ENCODE measurements at regions not wholly inside any gene's neighbourhood (a gene's known extent, or its start where the extent isn't known, plus 50 kb on each side); places are given as distances from the start of the nearest gene placed in this dataset.
"Not testable (repeated sequence)": the region's sequence is repeated elsewhere in the genome, so short reads cannot be mapped to it uniquely, and the experiment has no call there.

DNA sequence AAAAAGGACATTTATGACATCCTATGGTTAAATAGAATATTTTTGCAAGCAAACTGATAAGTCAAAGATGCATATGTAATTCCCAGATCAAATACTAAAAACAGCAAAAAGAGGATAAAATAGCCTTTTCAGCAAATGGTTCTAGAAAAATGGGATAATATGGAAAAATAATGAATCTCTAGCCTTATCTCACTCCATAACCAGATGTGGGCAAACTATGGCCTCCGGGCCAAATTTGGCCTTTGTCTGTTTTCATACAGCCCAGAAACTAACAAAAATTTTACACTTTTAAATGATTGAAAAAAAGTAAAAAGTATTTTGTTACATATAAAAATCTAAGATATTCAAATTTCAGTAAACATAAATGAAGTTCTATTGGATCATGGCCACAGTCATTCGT lies 215.4 kb upstream of the PRSS1 start:
- DNase-seq (ENCODE audit: low read depth) = no peak

DNA sequence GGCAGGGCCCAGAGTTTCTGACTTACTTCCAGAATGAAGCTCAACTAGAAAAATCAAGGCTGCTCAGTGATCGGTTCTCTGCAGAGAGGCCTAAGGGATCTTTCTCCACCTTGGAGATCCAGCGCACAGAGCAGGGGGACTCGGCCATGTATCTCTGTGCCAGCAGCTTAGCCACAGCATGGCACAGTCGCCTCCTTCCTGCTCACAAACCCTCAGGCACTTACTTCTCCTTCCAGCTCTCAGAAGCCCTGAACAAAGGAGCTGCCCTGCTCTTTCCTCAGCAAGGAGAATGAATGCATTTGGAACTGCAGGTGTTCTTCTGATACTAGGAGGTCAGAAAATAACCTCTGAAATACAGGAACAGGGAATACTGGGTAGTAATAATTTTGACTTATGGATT lies 219.7 kb upstream of the PRSS1 start:
- no peak for DNase-seq (ENCODE audit: low read depth)

- DNase-seq (ENCODE audit: low read depth) = no peak
Observed at GRCh38 chr7:142528608-142529408, 220.5 kb upstream of the PRSS1 start.

DNA sequence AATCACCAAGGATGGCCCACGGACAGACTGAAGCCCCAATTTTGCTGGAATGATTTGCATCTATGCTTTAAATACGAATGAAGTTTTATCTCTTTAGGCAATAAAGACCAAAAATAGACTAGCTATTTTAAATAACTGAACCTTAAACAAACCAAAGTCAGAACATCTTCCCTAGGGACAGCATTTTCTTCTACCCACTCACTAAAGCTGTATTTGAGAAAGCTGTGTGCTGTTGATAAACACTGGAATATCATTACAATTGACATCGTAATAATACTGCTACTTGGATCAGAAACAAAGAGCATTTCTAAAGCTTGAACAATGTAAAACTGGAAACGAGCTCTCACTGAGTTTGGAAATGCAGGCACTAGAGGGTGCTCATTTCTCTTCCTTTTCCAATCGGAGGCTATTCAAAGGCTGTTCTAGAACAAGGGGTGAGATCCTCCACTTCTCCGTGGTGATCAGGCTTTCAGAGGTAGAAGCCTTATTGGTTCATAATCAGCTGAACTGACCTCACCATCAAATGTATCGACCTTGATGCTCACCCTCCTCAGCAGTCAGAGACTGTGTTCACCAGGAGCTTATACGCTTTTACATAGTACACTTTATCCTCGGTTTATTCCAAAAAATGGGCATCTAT lies 225.3 kb upstream of the PRSS1 start:
- DNase-seq (ENCODE audit: low read depth) = no peak

- no peak for DNase-seq (ENCODE audit: low read depth)
Observed at GRCh38 chr7:142522735-142523134, 226.5 kb upstream of the PRSS1 start.

DNA sequence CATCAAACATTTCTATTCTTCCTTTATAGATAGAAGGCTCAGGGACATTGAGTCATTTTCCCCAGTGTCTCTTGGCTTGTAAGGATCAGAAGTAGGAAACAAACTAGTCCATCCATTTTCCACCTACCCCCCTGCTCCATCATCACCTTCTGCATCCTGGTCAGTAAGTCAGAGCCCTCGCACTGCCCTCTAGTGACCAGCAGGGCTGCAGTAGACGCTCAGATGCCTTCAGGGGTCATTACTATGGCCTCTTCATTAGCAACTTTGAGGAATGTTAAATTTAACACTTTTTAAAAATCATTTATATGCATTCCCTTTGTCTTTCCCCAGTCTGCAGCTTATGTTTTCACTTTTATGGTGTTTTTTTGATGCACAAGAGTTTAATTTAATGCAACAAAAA lies 228.4 kb upstream of the PRSS1 start:
- not testable (repeated sequence) for DNase-seq (ENCODE audit: low read depth)

- not testable (repeated sequence) for DNase-seq (ENCODE audit: low read depth)
Observed at GRCh38 chr7:142520455-142520854, 228.8 kb upstream of the PRSS1 start.

DNA sequence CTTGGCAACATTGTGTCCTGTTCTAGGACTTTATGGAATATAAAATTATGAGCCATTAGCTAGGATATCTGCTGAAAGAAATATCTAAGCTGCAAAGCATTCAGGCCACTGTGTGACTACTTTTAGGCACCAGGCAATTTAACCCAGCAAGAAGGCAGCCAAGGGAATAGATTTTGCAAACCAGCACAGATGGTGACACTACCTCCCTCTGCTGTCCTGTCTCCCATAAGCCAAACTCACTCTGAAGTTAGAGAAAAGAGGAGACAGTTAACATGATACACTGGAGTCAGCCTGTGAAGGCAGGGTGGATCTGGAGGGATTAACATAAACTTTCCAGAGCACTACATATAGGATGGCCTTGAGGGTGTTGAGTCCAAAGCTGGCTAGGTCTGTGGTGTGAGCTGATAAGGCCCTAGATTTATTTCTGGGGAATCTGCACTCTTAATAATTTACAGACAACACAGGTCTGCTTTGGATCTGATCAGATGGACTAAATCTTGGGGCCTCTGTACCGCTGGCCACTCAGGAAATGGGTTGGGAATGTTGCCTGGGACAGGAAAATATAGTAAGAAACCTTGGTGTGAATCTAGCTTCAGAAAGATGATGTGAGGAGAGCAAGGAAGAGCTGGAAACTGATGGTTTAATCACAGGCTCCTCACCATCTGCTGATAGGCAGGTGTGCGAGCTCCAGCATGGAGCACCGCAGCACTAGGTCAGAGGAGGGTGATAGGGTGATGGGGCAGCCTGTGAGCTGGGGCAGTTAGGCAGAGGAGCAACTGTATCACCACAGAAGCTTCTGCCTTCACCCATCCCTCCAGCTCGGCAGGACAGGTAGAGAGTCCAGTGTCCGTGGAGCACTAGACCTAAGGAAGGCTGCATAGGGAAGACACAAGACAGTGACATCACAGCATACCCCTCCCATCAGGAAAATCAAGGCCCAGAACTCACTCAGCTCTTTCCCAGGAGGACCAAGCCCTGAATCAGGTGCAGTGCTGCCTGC lies 229.9 kb upstream of the PRSS1 start:
- no peak for DNase-seq (ENCODE audit: low read depth)

DNA sequence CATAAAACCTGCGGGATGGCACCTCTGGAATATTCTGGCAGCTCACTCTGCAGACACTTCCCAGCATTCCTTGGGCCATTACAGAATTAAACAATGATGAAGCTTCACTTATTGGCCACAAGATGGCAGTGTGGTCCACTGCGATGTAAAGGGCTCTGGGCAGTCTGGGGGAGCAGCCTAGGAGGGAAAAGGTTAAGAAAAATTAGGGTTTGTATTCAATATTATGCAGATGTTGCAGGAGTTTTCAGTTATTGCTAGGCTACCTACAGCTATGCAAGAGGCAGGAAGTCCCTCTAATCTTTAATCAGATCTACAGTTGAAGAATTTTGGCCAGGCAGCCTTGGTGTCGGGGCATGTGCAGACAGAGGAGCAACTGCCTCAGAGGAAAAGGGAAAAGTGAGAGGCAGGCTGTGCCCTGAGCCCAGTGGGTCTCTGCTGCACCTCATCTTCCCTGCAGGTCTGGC lies 233.2 kb upstream of the PRSS1 start:
- no peak for DNase-seq (ENCODE audit: low read depth)

GRCh38 chr7:142514716-142515115 lies 234.6 kb upstream of the PRSS1 start:
- not testable (repeated sequence) for DNase-seq (ENCODE audit: low read depth)

DNA sequence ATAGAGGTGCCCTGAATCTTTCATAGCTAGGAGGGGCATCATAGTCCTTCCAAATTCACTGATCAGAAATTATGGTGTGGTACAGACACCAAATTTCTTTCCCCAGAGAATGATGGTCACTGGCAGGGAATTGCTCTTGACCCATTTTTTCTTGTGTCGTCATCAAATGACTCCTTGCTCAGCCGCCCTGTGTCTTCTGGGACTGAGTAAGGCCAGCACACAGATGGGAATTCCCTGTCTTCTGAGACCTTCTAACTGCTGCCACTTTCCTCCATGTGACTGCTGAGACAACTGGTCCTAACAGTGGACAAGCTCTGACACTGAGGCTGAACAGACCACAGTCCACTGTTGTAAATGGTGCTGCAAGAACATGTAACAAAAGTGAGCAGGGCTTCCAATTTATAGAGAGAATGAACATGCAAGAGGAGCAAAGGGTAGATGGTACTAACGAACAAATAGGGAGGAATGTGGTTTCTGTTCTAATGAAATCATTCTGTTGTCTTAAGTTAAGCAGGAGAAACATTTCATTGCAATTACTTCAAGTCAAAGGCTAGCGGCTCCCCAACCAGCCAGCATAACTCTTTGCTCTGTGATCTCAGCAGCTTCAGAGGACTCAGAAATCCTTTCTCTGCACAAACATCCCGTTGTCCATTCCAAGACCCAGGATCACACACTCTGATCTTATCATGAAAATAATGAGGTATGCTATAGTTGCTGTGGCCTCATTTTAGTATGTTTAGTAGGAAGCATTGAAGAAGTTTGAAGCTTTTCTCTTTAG lies 235.9 kb upstream of the PRSS1 start:
- DNase-seq (ENCODE audit: low read depth) = no peak

DNA sequence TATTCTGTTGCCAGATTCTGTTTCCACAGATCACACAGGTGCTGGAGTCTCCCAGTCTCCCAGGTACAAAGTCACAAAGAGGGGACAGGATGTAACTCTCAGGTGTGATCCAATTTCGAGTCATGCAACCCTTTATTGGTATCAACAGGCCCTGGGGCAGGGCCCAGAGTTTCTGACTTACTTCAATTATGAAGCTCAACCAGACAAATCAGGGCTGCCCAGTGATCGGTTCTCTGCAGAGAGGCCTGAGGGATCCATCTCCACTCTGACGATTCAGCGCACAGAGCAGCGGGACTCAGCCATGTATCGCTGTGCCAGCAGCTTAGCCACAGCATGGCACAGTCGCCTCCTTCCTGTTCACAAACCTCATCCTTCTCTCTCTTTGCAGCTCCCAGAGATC lies 237.5 kb upstream of the PRSS1 start:
- DNase-seq (ENCODE audit: low read depth) = no peak

- no peak for DNase-seq (ENCODE audit: low read depth)
Observed at GRCh38 chr7:142511374-142511773, 237.9 kb upstream of the PRSS1 start.

DNA sequence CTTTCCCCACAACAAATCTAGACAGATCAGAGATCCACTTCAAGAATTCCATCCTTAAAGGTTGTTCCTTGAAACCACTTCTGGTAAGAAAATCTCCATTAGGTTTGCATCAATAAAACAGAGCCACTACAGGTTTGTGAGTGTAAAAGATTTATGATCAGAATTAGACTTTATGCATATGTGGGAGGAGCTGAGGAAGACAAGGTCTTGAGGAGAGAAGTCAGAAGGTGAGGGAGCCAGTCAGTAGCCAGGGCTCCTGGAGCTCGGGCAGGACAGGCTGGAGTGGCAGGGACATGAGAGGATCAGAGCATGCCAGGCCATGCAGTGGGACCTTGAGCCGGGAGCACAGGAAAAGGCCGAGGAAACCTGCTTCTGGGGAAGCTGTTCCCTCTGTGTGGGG lies 240.0 kb upstream of the PRSS1 start:
- DNase-seq (ENCODE audit: low read depth) = not testable (repeated sequence)

DNA sequence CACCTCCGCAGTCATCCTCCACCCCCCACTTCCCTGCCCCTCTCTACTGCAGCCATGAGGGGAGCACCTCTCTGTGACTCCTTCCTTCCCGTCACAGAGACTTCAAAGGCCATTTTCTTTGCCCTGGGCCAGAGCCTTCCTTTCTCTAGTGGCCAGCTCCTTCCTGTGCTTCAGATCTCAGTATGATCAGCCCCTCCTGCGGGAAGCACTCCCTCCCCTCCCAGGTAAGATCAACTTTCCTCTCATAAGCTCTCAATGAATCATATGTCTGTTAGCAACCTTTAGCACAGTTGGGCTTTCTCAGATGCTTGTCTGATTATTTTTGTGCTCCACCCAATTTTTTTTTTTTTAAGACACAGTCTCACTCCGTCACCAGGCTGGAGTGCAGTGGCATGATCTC lies 241.0 kb upstream of the PRSS1 start:
- no peak for DNase-seq (ENCODE audit: low read depth)

DNA sequence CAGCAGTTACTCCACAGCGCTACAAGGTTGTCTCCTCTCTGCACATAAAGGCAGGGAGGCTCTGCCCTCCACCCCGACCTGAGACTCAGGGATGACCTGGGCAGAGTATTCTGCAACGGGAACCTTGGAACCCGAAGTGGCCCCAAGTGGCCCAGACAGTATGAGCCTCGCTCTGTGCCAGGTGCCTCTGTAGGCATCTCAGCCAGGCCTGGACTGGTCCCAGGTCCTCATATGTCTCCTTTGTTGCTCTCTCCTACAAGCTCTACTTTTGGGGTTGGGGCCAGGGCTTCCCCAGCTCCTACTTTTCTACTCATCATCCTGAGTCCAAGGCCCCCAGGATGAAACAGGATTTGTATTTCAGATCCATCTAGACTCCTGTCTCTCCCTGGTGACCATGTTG lies 241.5 kb upstream of the PRSS1 start:
- no peak for DNase-seq (ENCODE audit: low read depth)

DNA sequence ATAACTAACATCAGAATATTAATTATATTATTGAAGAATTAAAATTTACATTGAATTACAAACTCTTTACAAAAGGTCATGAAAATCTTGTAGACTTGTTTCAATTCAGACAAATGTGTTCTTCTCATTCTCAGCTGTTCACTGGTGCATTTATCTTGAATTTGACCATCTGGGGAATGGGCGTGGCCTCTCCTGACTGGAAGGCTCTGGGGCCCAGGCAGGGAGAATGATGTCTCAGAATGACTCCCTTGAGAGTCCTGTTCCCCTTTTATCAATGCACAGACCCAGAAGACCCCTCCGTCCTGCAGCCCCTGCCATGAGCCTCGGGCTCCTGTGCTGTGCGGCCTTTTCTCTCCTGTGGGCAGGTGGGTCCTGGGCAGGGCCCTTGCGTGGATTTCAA lies 242.2 kb upstream of the PRSS1 start:
- DNase-seq (ENCODE audit: low read depth) = not testable (repeated sequence)

GRCh38 chr7:142506601-142507000 lies 242.7 kb upstream of the PRSS1 start:
- no peak for DNase-seq (ENCODE audit: low read depth)

DNA sequence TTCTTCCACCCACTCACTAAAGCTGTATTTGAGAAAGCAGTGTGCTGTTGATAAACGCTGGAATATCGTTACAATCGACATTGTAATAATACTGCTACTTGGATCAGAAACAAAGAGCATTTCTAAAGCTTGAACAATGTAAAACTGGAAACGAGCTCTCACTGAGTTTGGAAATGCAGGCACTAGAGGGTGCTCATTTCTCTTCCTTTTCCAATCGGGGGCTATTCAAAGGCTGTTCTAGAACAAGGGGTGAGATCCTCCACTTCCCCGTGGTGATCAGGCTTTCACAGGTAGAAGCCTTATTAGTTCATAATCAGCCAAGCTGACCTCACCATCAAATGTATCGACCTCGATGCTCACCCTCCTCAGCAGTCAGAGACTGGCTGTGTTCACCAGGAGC lies 245.3 kb upstream of the PRSS1 start:
- not testable (repeated sequence) for DNase-seq (ENCODE audit: low read depth)

GRCh38 chr7:142503036-142503435 lies 245.2 kb upstream of the PRSS58 start:
- DNase-seq (ENCODE audit: low read depth) = no peak

DNA sequence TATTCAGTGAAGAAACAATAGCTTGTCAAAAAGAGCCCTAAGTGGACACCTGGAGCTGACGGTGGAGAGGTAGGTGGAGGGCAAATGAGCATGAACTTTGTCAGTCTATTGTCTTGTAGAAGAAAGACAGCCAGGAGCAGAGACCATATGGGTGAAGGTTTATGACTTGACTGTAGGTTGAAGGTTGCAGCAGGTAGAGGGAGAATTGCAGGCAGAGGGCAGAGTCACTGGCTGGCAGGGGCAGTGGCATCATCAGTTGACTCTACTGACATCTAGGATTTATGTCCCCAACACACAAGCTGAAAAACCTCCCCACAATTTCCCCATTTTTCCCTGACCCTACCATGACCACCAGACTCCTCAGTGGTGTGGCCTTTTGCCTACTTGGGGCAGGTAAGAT lies 243.6 kb upstream of the PRSS58 start:
- DNase-seq (ENCODE audit: low read depth) = no peak

GRCh38 chr7:142500366-142500765 lies 242.5 kb upstream of the PRSS58 start:
- DNase-seq (ENCODE audit: low read depth) = no peak
